GM21526 (cell line): ENCODE measurements at regions not wholly inside any gene's neighbourhood (a gene's known extent, or its start where the extent isn't known, plus 50 kb on each side); places are given as distances from the start of the nearest gene placed in this dataset.
A peak's percentile ranks its signal among the peaks of the same experiment; 100 is the strongest.
"Not testable (repeated sequence)": the region's sequence is repeated elsewhere in the genome, so short reads cannot be mapped to it uniquely, and the experiment has no call there.

ENCODE experiments used
- ATAC-seq: cut with Tn5 transposase; IDR thresholded peaks from one replicate; pipeline ENCODE4 v1.9.1; 2021; ENCODE audit warnings: moderate library complexity; ENCODE audit not compliant: unreplicated experiment, low FRiP score

DNA sequence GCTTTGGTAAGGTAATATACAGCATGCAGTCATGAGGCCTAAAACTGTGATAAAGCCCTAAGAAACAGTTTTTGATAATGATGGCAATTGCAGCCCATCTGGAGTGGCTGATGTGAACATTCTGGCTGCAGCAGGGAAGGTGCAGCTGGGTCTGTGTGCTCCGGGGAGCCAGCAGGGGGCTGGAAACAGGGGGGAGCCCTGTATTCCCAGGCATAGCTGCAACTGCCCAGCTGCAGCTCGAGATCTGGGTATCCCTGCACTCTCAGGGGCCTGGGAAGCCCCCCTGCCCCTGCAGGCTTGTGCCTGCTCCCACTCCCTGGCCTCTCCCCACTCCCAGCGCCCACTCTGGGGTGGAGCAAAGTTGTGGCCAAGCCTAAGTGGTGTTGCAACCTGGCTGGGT lies 95.6 kb downstream of the RRAGB start:
- ATAC-seq, result no peak

DNA sequence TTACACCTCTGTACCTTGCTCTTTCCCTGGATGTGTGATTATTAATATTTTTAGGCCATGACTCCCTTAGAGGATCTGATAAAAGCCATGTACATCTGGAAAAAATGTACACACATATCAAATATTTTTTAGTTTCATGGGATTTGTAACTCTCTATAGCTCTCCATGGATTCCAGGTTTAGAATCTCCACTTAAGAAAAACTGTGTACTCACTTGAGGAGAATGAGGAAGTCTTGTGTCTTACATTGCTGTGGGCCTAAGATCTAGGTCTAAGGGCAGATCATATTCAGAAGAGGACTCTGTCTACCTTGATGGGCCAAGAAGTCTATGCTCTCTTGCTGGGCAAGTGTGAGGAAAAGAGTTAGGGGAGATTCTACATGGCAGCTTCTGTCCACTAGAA lies 98.0 kb downstream of the RRAGB start:
- ATAC-seq, result no peak

DNA sequence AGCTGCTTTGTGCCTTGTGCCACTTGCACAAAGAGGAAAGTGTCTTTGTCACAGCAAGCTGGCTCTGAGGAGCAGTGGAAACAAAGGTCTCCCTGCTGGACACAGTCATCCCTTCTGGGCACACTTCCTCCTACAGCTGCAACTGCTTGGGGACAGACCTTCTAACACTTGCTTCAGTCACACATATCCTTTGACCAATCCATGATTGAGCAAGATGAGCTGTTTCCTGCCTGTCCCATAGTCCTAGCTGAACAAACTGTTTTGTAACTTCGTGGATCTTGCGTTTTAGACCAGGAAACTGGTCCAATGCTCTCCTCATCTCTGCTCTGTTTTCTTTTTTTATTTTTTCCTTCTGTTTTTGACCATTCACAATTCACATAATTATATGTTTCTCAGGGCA lies 98.5 kb downstream of the RRAGB start:
- no peak for ATAC-seq

DNA sequence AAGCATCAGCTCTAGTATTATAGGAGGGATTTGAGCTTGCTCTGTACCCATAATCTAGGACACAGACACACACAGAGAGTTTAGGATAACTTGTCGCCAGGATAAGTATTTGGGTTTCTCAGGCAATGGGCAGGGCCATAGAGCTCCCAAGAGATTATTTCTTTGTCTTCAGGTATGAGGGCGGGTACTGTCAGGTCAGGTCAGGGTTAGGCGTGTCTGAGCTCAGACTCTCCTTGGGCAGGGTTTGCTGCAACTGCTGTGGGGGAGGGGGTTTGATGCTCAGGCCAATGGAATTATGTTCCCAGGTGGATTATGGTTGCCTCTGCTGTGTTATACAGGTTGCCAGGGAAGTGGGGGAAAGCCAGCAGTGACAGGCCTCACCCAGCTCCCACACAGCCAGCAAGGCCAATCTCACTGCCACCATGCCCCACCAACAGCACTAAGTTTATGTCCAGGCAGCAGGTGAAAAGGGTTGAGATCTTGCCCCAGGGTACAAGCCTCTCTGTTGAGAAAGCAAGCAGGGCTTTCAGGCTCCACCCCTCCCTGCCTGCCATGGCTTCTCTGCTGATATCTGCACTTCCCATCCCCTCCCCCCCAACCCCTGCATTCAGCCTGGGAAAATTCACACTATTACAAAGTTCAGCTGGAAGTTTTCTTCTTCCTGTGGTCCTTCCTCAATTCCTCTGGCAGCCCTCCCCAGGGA lies 101.3 kb downstream of the RRAGB start:
- ATAC-seq, result no peak

DNA sequence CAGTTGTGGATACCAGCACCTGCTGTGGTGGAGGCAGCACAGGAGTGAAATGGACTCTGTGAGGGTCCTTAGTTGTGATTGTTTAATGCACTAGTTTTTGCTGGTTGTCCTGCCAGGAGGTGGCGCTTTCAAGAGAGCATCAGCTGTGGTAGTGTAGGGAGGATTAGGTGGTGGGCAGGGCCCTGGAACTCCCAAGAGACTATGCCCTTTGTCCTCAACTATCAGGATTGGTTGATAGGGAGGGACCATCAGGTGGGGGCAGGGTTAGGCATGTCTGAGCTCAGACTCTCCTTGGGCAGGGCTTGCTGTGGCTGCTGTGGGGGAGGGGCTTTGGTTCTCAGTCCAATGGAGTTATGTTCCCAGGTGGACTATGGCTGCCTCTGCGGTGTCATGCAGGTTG lies 121.9 kb downstream of the RRAGB start:
- no peak for ATAC-seq

DNA sequence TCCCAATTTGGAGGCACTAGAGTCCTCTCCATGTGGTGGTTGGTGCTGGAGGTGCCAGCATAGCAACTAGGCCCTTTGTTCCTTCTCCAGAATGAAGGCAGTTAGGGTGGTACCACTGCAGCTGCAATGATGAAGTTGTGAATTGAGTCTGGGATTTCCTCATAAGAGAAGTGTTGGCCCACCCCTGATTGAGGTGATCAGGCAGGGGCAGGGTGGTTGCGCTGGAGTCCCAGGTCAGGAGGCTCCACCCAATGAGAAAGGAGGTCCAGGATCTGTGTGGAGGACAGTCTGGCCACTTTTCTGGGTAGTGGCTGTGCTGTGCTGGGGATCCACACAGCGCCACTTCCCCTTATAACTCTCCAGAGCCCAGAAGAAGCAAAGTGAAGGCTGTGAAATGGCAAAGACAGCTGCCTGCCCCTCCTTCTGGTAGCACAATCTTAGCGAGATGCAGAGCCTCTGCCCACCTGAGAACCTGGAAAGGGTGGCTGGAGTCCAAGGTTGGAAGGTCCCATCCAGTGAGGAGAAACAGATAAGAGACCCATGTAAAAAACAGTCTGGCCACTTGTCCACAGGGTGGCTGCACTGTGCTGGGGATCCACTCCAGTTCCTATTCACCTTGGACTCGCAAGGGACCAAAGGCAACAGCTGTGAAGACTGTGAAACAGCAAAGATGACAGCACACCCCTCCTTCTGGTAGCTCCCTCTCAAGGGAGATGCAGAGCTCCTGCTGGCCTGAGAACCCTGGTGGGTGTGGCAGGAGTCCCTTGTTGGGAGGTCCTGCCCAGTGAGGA lies 124.6 kb downstream of the RRAGB start:
- no peak for ATAC-seq

DNA sequence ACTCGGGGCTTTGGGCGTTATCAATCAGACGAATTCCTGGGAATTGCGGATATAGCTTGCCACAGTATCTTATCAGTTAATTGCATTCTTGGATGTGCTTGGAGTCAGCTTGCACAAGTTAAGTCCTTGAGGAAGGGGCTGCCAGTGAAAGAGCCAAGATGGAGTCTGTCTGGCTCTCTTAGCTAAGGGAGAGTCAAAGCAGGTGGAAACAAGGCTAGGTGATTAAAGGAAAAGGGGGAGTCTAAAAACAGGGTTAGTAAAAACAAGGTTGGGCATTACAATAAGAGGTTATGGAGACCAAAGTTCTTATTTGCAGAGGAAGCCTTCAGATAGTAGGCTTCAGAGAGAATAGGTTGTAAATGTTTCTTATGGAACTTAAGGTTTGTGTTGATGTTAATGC lies 149.2 kb downstream of the RRAGB start:
- ATAC-seq, result not testable (repeated sequence)

DNA sequence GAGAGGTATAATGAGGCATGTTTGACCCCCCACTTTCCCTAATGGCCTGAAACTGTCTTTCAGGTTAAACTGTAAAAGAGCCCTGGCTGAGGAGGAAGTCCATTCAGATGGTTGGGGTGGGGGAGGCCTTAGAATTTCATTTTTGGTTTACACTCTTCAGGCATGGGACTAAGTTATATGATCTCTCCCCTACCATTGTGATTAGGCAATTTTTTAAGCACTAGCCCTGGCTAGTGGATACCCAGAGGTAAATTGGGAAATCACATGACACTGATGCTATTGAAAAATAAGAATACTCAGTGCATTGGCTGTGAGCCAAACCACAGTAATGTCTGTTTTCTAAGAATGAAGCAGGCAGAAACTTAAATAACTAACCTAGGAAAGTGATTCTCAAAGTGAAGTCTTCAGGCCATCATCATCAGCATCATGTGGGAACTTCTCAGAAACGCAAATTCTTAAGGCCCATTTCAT lies 149.7 kb downstream of the RRAGB start:
- ATAC-seq, result peak; percentile 65

DNA sequence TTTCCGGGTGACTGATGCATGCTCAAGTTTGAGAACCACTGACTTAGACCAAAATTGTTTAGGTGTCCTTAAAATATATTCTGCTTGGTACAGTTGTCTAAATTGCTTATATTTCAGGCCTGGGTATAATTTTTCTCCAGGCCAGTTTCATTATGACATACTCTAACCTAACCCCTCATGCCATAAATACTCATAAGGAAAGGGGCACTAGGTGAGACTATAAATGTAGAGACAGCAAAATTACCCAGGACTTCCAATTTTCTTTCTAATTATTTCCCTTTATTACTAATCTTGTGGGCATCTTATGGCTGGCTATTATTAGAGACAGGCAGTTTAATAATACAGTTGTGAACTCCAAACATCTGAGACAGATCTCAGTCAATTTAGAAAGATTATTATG lies 150.2 kb downstream of the RRAGB start:
- ATAC-seq, result peak; percentile 61

DNA sequence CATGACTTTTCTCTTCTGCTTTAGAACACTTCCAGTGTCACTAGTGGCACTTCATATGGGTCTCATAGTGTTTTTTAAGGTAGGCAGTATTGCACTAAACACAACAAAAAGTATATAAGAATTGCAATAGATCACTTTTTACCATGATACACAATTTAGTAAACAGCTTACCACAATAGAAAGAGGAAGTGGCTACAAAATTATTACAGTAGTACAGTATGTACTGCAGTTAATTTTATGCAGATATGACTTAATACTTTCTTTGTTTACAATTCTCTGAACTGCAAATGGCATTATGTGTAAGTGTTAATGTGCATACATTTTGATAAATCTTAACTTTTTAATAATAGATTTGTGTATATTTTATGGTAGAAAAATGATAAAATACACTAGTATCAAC lies 157.3 kb downstream of the RRAGB start:
- no peak for ATAC-seq

DNA sequence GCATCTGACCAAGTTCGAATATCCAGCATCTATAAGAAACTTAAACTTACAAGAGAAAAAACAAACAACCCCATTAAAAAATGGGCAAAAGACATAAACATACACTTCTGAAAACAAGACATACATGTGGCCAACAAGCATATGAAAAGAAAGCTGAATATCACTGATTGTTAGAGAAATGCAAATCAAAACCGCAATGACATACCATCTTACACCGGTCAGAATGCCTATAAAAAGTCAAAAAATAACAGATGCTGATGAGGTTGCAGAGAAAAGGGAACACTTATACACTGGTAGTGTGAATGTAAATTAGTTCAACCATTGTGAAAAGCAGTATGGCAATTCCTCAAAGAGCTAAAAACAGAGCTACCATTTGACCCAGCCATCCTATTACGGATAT lies 166.0 kb downstream of the RRAGB start:
- not testable (repeated sequence) for ATAC-seq

DNA sequence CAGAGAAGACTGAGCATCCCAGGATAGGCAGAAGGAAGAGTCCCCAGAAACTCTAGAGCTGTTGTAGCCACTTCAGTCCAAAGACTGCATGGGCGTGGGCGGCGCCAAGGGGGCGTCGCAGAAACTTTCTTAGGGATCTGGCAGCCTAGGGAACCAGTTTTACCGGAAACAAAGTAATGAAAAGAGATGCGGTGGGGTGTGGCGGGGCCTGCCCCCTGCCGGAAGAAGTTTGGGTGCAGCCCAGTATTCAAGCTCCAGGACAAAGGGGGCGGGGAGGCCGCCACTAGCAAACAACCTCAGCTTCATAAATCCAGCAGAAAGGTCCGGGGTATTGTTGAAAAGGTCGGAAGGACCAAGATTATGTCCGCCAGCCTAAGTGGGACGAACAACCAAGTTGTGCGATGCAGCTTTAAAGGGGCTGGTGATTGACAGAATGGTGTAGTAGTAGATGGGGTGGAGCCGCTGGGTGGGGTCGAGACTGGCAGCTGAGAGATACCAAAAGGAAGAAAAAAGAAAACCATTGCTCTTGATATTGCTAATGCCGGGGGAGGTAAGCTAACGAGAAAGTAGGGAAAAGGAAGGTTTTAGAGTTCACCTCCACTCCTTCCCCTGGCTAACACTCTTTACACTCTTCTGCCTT lies 190.5 kb downstream of the RRAGB start:
- ATAC-seq, result peak; percentile 79

DNA sequence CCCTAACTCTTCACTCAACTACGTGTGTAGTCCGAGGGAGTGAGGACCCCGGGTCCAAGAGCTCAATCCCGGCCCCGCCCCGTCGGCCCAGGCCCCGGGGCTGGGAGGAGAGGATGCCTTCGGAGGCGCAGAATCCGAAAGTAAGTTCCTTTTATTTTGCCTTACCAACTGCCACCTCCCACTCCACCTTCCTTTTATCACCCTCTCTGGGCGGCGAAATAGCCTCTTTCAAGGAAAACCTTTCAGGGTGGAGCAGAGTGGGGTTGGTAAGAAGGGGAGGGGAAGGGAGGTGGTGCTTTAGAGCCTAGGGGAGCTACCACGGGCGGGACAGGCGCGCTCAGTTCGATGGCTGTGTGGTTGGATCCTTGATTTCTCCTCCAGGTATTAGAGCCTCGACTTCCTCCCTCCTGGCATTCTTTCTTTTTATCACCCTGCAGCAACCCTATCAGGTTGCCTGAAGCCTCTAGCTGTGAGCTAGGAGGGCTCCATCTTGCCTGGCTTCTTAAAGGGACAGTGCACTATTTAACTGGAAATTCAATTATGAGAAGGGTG lies 191.2 kb downstream of the RRAGB start:
- ATAC-seq, result no peak

DNA sequence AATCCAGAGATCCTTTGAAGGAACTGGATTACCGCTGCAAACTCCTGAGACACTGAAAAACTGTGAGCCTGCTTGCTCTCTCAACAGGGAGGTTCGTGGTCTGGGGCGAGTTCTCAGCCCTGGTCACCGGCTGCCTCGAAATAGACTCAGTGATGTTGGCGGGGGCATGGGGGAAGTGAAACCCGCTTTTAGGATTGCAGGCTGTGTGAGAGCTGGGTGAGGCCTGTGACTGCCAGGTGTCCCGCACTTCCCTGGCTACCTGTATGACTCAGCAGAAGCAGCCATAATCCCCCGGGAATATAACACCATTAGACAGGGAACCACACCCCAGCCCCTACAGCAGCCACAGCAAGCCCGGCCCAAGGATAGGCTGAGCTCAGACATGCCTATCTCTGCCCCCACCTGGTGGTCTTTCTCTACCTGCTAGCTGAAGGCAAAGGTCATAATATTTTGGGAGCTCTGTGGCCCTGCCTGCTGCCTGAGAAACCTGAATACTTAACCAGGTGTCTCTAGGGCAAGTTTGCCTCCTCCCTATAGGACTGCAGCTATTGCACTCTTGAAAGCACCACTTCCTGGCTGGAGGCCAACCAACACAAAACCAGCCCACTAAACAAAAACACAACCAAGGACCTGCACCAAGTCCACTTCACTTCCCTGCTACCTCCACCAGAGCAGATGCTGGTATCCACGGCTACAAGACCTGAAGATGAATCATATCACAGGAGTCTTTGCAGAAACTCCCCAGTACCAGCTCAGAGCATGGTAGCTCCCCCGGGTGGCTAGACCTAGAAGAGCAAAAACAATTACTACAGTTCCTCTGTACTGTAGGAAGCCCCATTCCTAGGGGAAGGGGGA lies 202.0 kb downstream of the RRAGB start:
- ATAC-seq, result peak; percentile 95

DNA sequence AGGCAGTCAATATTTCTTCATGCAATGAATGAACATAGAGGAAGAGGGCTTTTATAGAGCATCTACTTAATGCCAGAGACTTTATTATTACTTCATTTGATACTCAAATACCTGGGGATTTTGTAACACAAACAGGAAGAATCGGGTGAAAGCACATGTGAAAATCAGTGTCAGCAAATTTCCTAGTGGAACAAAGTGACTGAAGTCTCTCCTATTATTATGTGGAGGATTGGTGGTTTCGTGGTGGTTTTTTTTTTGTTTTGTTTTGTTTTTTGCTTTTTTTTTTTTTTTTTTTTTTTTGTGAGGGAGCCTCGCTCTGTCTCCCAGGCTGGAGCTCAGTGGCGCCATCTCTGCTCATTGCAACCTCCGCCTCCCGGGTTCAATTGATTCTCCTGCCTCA lies 207.0 kb downstream of the RRAGB start:
- ATAC-seq, result no peak

DNA sequence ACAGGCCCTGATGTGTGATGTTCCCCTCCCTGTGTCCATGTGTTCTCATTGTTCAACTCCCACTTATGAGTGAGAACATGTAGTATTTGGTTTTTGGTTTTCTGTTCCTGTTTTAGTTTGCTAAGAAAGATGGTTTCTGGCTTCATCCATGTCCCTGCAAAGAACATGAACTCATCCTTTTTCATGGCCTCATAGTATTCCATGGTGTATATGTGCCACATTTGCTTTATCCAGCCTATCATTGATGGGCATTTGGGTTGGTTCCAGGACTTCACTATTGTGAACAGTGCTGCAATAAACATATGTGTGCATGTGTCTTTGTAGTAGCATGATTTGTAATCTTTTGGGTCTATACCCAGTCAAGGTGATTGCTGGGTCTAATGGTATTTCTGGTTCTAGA lies 211.0 kb downstream of the RRAGB start:
- ATAC-seq, result not testable (repeated sequence)
